PC-3 (cell line): ENCODE measurements at regions not wholly inside any gene's neighbourhood (a gene's known extent, or its start where the extent isn't known, plus 50 kb on each side); places are given as distances from the start of the nearest gene placed in this dataset.

ENCODE experiments used
- ATAC-seq: fragments of 200-7000 bp; cut with Tn5 transposase; 2 replicates; pipeline ENCODE4 v1.9.1; 2020; ENCODE audit warnings: mild to moderate bottlenecking, moderate library complexity
- BruUV-seq: library from RNA; stranded (reverse); fragments of 400-500 nt; replicated peaks from 2 replicates; lab custom pipeline; 2021; lab: Mats Ljungman, UMichigan
- CTCF ChIA-PET: fragments of 300-600 bp; sonication (Branson Sonifier 250); formaldehyde crosslinking; loops from one replicate; lab custom pipeline; 2022; ENCODE audit warnings: antibody characterized with exemption; lab: Charles Lee
- POLR2A ChIA-PET: fragments of 300-600 bp; sonication (Branson Sonifier 250); formaldehyde crosslinking; loops from one replicate; lab custom pipeline; 2022; ENCODE audit warnings: antibody characterized with exemption; ENCODE audit not compliant: unreplicated experiment; lab: Charles Lee
- DNase-seq: peaks from one replicate; pipeline ENCODE4 v3.0.0-alpha.2; 2015
- H2AFZ ChIP-seq: fragments of 300-600 bp; sonication (generic); 2 replicates; pipeline ENCODE4 v1.6.0; 2016; ENCODE audit warnings: antibody characterized with exemption, low read length
- H3F3A ChIP-seq: fragments of 300-600 bp; sonication (generic); one replicate; pipeline ENCODE4 v1.6.0; 2017; ENCODE audit warnings: antibody characterized with exemption, low read length, control low read depth, mild to moderate bottlenecking; ENCODE audit not compliant: unreplicated experiment
- H3K27ac ChIP-seq: fragments of 300-600 bp; sonication (generic); 2 replicates; pipeline ENCODE4 v1.5.1; 2016; ENCODE audit warnings: mild to moderate bottlenecking, low read length
- H3K27me3 ChIP-seq: fragments of 300-600 bp; sonication (generic); 2 replicates; pipeline ENCODE4 v1.6.1; 2016; ENCODE audit warnings: low read length, mixed read lengths
- H3K36me3 ChIP-seq: fragments of 300-600 bp; sonication (generic); 2 replicates; pipeline ENCODE4 v1.6.1; 2016; ENCODE audit warnings: low read depth, mixed run types, low read length, mixed read lengths
- H3K4me1 ChIP-seq: fragments of 300-600 bp; sonication (generic); 2 replicates; pipeline ENCODE4 v1.5.1; 2016; ENCODE audit warnings: low read length; ENCODE audit not compliant: insufficient read depth
- H3K4me2 ChIP-seq: fragments of 300-600 bp; sonication (generic); 2 replicates; pipeline ENCODE4 v1.6.0; 2016; ENCODE audit warnings: low read length
- H3K4me3 ChIP-seq: fragments of 300-600 bp; sonication (generic); 2 replicates; pipeline ENCODE4 v1.5.1; 2016; ENCODE audit warnings: mild to moderate bottlenecking, low read length, mixed read lengths
- H3K79me2 ChIP-seq: fragments of 300-600 bp; sonication (generic); 2 replicates; pipeline ENCODE4 v1.6.1; 2017; ENCODE audit warnings: low read length, mixed read lengths
- H3K9ac ChIP-seq: fragments of 300-600 bp; sonication (generic); 2 replicates; pipeline ENCODE4 v1.6.0; 2016; ENCODE audit warnings: mild to moderate bottlenecking, low read length
- H3K9me2 ChIP-seq: fragments of 300-600 bp; sonication (generic); replicated peaks from 2 replicates; pipeline ENCODE4 v1.6.1; 2016; ENCODE audit warnings: mixed run types, low read length, mixed read lengths
- H3K9me3 ChIP-seq: fragments of 300-600 bp; sonication (generic); 2 replicates; pipeline ENCODE4 v1.6.1; 2016; ENCODE audit warnings: low read length, mixed read lengths
- H4K20me1 ChIP-seq: fragments of 300-600 bp; sonication (generic); 2 replicates; pipeline ENCODE4 v1.6.1; 2016; ENCODE audit warnings: low read length, mixed read lengths
- CTCF ChIP-seq: fragments of 300-600 bp; sonication (generic); conservative IDR thresholded peaks from 2 replicates; pipeline ENCODE4 v1.5.1; 2017; ENCODE audit warnings: antibody characterized with exemption, low read depth, mild to moderate bottlenecking, low read length
- EZH2 ChIP-seq: fragments of 300-600 bp; sonication (generic); IDR thresholded peaks from one replicate; pipeline ENCODE4 v1.6.1; 2017; ENCODE audit warnings: antibody characterized with exemption, mild to moderate bottlenecking, low read length; ENCODE audit not compliant: unreplicated experiment
- EZH2phosphoT487 ChIP-seq: fragments of 300-600 bp; sonication (generic); IDR thresholded peaks from 2 replicates; pipeline ENCODE4 v1.6.1; 2018; ENCODE audit warnings: mild to moderate bottlenecking, antibody characterized with exemption, low read length, borderline replicate concordance
- intact Hi-C: fragments of 100-400 bp; cut with micrococcal nuclease; formaldehyde crosslinking; loops from 2 replicates; pipeline ENCODE4 v1.9.0; 2023

- CTCF ChIA-PET, result no interaction called here
These were observed 242.0 kb downstream of the YTHDC2 start for GRCh38 chr5:113755516-113755915.

GRCh38 chr5:113757508-113757907 lies 244.0 kb downstream of the YTHDC2 start:
- Histone ChIP-seq H3K36me3 (no peaks in the 10 kb centered on the region), H3K79me2 (no peaks in the 10 kb centered on the region), H3K4me1 (no peaks in the 10 kb centered on the region), H3K9ac (no peak overlapping the region), H3F3A (no peaks in the 10 kb centered on the region), H3K4me3 (no peak overlapping the region), H3K9me3 (no peaks in the 10 kb centered on the region), H2AFZ (no peak overlapping the region), H3K4me2 (no peak overlapping the region), H3K27ac (no peak overlapping the region), H3K9me2 (no peaks in the 10 kb centered on the region), H3K27me3 (no peaks in the 10 kb centered on the region), H4K20me1 (no peaks in the 10 kb centered on the region)
- no TSS peak for BruUV-seq
- ChIA-PET CTCF (no interaction called here), POLR2A (no interaction called here)
- intact Hi-C loops, result no loop called here
- TF ChIP-seq EZH2phosphoT487, result no peak
- no peak for TF ChIP-seq CTCF
- no peak for TF ChIP-seq EZH2
- DNase-seq (no peak), ATAC-seq (no peak)

More at GRCh38 chr5:113755516-113755915, 242.0 kb downstream of the YTHDC2 start:
- Histone ChIP-seq H3K79me2 (no peaks in the 10 kb centered on the region), H3K4me1 (no peaks in the 10 kb centered on the region), H3K27me3 (no peaks in the 10 kb centered on the region), H3F3A (no peaks in the 10 kb centered on the region), H3K9ac (no peak overlapping the region), H3K4me2 (no peak overlapping the region), H3K9me2 (no peaks in the 10 kb centered on the region), H3K36me3 (no peaks in the 10 kb centered on the region), H3K4me3 (no peak overlapping the region), H3K27ac (no peak overlapping the region), H4K20me1 (no peaks in the 10 kb centered on the region), H3K9me3 (no peaks in the 10 kb centered on the region), H2AFZ (no peak overlapping the region)
- intact Hi-C loops, result no loop called here
- DNase-seq (no peak), ATAC-seq (no peak)
- BruUV-seq, result no TSS peak
- TF ChIP-seq EZH2 (no peak), EZH2phosphoT487 (no peak), CTCF (no peak)
- POLR2A ChIA-PET, result no interaction called here

GRCh38 chr5:113759505-113759904 lies 246.0 kb downstream of the YTHDC2 start:
- Histone ChIP-seq H3K4me2 (no peak overlapping the region), H3K27ac (no peak overlapping the region), H3K4me1 (no peaks in the 10 kb centered on the region), H3F3A (no peaks in the 10 kb centered on the region), H3K79me2 (no peaks in the 10 kb centered on the region), H3K9ac (no peak overlapping the region), H3K9me2 (no peaks in the 10 kb centered on the region), H2AFZ (no peak overlapping the region), H3K9me3 (no peaks in the 10 kb centered on the region), H3K4me3 (no peak overlapping the region), H4K20me1 (no peaks in the 10 kb centered on the region), H3K27me3 (no peaks in the 10 kb centered on the region), H3K36me3 (no peaks in the 10 kb centered on the region)
- intact Hi-C loops, result no loop called here
- ChIA-PET CTCF (no interaction called here), POLR2A (no interaction called here)
- DNase-seq (no peak), ATAC-seq (no peak)
- no TSS peak for BruUV-seq
- TF ChIP-seq EZH2phosphoT487, result no peak
- no peak for TF ChIP-seq CTCF
- no peak for TF ChIP-seq EZH2
